OCI-LY7 (cell line): ENCODE measurements at regions not wholly inside any gene's neighbourhood (a gene's known extent, or its start where the extent isn't known, plus 50 kb on each side); places are given as distances from the start of the nearest gene placed in this dataset.

Source experiments
- CTCF ChIP-seq: fragments of 200-600 bp; sonication (generic); conservative IDR thresholded peaks from 2 replicates; pipeline ENCODE4 v1.5.1; 2014; ENCODE audit warnings: mild to moderate bottlenecking, antibody characterized with exemption, low read length, moderate library complexity, mixed read lengths
- EZH2phosphoT487 ChIP-seq: fragments of 200-600 bp; sonication (generic); IDR thresholded peaks from 2 replicates; pipeline ENCODE4 v1.6.1; 2018; ENCODE audit warnings: low read depth, borderline replicate concordance, mild to moderate bottlenecking, mixed run types, antibody characterized with exemption, low read length, moderate library complexity, mixed read lengths

- TF ChIP-seq CTCF (no peak), EZH2phosphoT487 (no peak)
Measured at GRCh38 chr5:39558541-39558940, 133.8 kb upstream of the DAB2 start.
